H9 (cell line): ENCODE measurements at regions not wholly inside any gene's neighbourhood (a gene's known extent, or its start where the extent isn't known, plus 50 kb on each side); places are given as distances from the start of the nearest gene placed in this dataset.

ENCODE experiments used
- DNase-seq: peaks from one replicate; pipeline ENCODE4 v3.0.0-alpha.2; 2017
- H2AFZ ChIP-seq: one replicate; pipeline ENCODE4 v1.6.1; 2013; ENCODE audit warnings: mild to moderate bottlenecking, low read length, control low read depth, moderate library complexity
- H2AK5ac ChIP-seq: 2 replicates; pipeline ENCODE4 v1.6.1; 2013; ENCODE audit warnings: low read length, control low read depth, mixed read lengths; ENCODE audit not compliant: insufficient read length
- H2BK120ac ChIP-seq: one replicate; pipeline ENCODE4 v1.6.1; 2013; ENCODE audit warnings: low read depth, mild to moderate bottlenecking, low read length, control low read depth, inconsistent platforms; ENCODE audit not compliant: poor library complexity, severe bottlenecking
- H2BK12ac ChIP-seq: 2 replicates; pipeline ENCODE4 v1.6.1; 2013; ENCODE audit warnings: low read length, control low read depth, mixed read lengths, low read depth; ENCODE audit not compliant: insufficient read length
- H2BK15ac ChIP-seq: 2 replicates; pipeline ENCODE4 v1.6.1; 2013; ENCODE audit warnings: low read depth, low read length, control low read depth
- H2BK20ac ChIP-seq: one replicate; pipeline ENCODE4 v1.6.1; 2013; ENCODE audit warnings: low read depth, mild to moderate bottlenecking, low read length, control low read depth, inconsistent platforms; ENCODE audit not compliant: poor library complexity, severe bottlenecking
- H2BK5ac ChIP-seq: 2 replicates; pipeline ENCODE4 v1.6.1; 2013; ENCODE audit warnings: low read length, control low read depth, mixed read lengths; ENCODE audit not compliant: insufficient read length
- H3K14ac ChIP-seq: 2 replicates; pipeline ENCODE4 v1.6.1; 2013; ENCODE audit warnings: low read length, control low read depth; ENCODE audit not compliant: insufficient read depth
- H3K18ac ChIP-seq: 2 replicates; pipeline ENCODE4 v1.6.1; 2013; ENCODE audit warnings: low read depth, mild to moderate bottlenecking, mixed read lengths, low read length, control low read depth; ENCODE audit not compliant: insufficient read length
- H3K23ac ChIP-seq: 2 replicates; pipeline ENCODE4 v1.6.1; 2013; ENCODE audit warnings: low read length, control low read depth, mixed read lengths, low read depth; ENCODE audit not compliant: insufficient read length
- H3K23me2 ChIP-seq: 2 replicates; pipeline ENCODE4 v1.6.1; 2013; ENCODE audit warnings: low read depth, mild to moderate bottlenecking, mixed read lengths, low read length, control low read depth; ENCODE audit not compliant: insufficient read length, poor library complexity, severe bottlenecking
- H3K27ac ChIP-seq: 2 replicates; pipeline ENCODE4 v1.5.1; 2013; ENCODE audit warnings: low read length, control low read depth, mixed read lengths, low read depth; ENCODE audit not compliant: insufficient read length
- H3K27me3 ChIP-seq: 2 replicates; pipeline ENCODE4 v1.6.1; 2013; ENCODE audit warnings: low read length, control low read depth, inconsistent platforms; ENCODE audit not compliant: insufficient read depth
- H3K4ac ChIP-seq: 2 replicates; pipeline ENCODE4 v1.6.1; 2013; ENCODE audit warnings: low read depth, mild to moderate bottlenecking, control low read depth, inconsistent platforms, low read length, moderate library complexity
- H3K4me1 ChIP-seq: 2 replicates; pipeline ENCODE4 v1.6.1; 2013; ENCODE audit warnings: low read length, control low read depth, inconsistent platforms; ENCODE audit not compliant: insufficient read depth
- H3K4me2 ChIP-seq: 2 replicates; pipeline ENCODE4 v1.6.1; 2013; ENCODE audit warnings: low read length, control low read depth, mixed read lengths; ENCODE audit not compliant: insufficient read length, insufficient read depth
- H3K56ac ChIP-seq: 2 replicates; pipeline ENCODE4 v1.6.1; 2013; ENCODE audit warnings: low read depth, mild to moderate bottlenecking, mixed read lengths, low read length, control low read depth; ENCODE audit not compliant: insufficient read length
- H3K79me1 ChIP-seq: 2 replicates; pipeline ENCODE4 v1.6.1; 2013; ENCODE audit warnings: low read depth, mild to moderate bottlenecking, moderate library complexity, low read length, control low read depth, inconsistent platforms; ENCODE audit not compliant: insufficient read depth, poor library complexity, severe bottlenecking
- H3K79me2 ChIP-seq: 2 replicates; pipeline ENCODE4 v1.6.1; 2013; ENCODE audit warnings: low read length, control low read depth, inconsistent platforms; ENCODE audit not compliant: insufficient read depth
- H3K9ac ChIP-seq: 2 replicates; pipeline ENCODE4 v1.6.1; 2013; ENCODE audit warnings: low read length, control low read depth, mixed read lengths; ENCODE audit not compliant: insufficient read length; ENCODE audit errors: extremely low read depth
- H3K9me3 ChIP-seq: one replicate; pipeline ENCODE4 v1.6.1; 2013; ENCODE audit warnings: low read depth, low read length, inconsistent platforms; ENCODE audit not compliant: control insufficient read depth
- H3T11ph ChIP-seq: one replicate; pipeline ENCODE4 v1.6.1; 2013; ENCODE audit warnings: mild to moderate bottlenecking, low read length, control low read depth, inconsistent platforms
- H4K20me1 ChIP-seq: one replicate; pipeline ENCODE4 v1.6.1; 2013; ENCODE audit not compliant: control insufficient read depth, insufficient read length, insufficient read depth
- H4K5ac ChIP-seq: 2 replicates; pipeline ENCODE4 v1.6.1; 2013; ENCODE audit warnings: low read depth, mild to moderate bottlenecking, mixed read lengths, low read length, control low read depth; ENCODE audit not compliant: insufficient read length
- H4K8ac ChIP-seq: replicated peaks from 2 replicates; pipeline ENCODE4 v1.6.1; 2013; ENCODE audit warnings: low read length, control low read depth, mixed read lengths, low read depth; ENCODE audit not compliant: insufficient read length
- H4K91ac ChIP-seq: 2 replicates; pipeline ENCODE4 v1.6.1; 2013; ENCODE audit warnings: low read depth, mild to moderate bottlenecking, moderate library complexity, mixed read lengths, low read length, control low read depth; ENCODE audit not compliant: insufficient read length
- H3K27ac Mint-ChIP-seq, 3 experiments: 2 replicates in 2 of 3; 3 replicates in 1 of 3; pipeline ENCODE4 v1.8.0; 2020 to 2021; ENCODE audit warnings: mixed read lengths in 3 of 3, mild to moderate bottlenecking in 1 of 3, moderate library complexity in 1 of 3
- H3K27me3 Mint-ChIP-seq: 2 replicates; pipeline ENCODE4 v1.8.0; 2021; ENCODE audit warnings: low read depth, mild to moderate bottlenecking, moderate library complexity, mixed read lengths
- H3K36me3 Mint-ChIP-seq, 3 experiments: 2 replicates in 2 of 3; 3 replicates in 1 of 3; pipeline ENCODE4 v1.8.0; 2020 to 2021; ENCODE audit warnings: low read depth in 3 of 3, mixed read lengths in 3 of 3; ENCODE audit not compliant: insufficient read depth in 1 of 3
- H3K4me1 Mint-ChIP-seq, 2 experiments: 2 replicates each; pipeline ENCODE4 v1.8.0; 2020; ENCODE audit warnings: mixed read lengths in 2 of 2
- H3K4me3 Mint-ChIP-seq, 2 experiments: 2 replicates in 1 of 2; 3 replicates in 1 of 2; pipeline ENCODE4 v1.8.0; 2020 to 2021; ENCODE audit warnings: mild to moderate bottlenecking in 2 of 2, mixed read lengths in 2 of 2, moderate library complexity in 1 of 2
- H3K9me3 Mint-ChIP-seq, 2 experiments: 2 replicates in 1 of 2; 3 replicates in 1 of 2; pipeline ENCODE4 v1.8.0; 2020; ENCODE audit warnings: mild to moderate bottlenecking in 2 of 2, mixed read lengths in 2 of 2, moderate library complexity in 1 of 2
- WGBS: extraction: QIAGEN DNeasy Blood & Tissue Kit; methylation state at CpG from one replicate; pipeline ENCODE4 v1.1.7; 2013; ENCODE audit warnings: missing lambda C conversion rate, low lambda C conversion rate, mixed read lengths; ENCODE audit not compliant: insufficient read length; ENCODE audit errors: extremely low coverage; 5-methylcytosine and 5-hydroxymethylcytosine counted together
- TF ChIP-seq, protein P1 (sequence below): fragments of 200-600 bp; sonication (generic); conservative IDR thresholded peaks from 3 replicates; pipeline ENCODE4 v1.8.0; 2021; ENCODE audit warnings: antibody characterized with exemption, mild to moderate bottlenecking

DNA sequence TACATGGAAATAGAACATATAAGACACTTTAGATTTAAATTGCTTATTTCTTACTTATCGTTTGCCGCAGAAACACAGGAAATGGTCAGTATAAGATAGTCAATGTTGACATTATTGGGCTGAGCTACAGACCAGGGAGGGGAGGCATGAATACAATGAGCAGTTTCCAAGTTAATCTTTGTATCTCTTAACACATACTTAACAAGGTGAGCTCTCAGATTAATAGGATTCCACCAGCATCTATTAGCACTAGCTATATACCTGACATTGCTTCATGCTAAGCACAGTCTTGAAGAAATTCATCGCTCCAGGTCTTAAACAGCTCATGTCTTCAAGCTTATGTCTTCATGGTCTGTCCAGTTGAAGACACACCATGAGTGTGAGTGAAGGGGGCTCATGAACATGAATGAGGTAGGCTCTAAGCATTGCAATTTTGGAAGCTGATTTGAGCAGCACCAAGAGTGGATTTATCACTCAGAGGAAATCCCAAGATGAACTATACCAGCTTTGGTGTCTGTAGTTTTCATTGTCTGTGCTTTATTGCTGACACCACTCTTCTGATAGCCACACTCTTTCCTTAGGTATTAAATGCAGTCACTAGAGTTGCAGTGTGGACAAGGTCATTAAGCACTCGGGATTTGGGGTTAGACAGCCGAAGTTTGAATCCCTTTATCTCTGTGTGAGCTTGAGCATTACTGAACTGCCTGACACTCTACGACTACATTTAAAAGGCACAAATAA is 359.3 kb upstream of the EPHA4 start:
- Histone ChIP-seq H2BK5ac (no peak overlapping the region), H2BK20ac (no peak overlapping the region), H4K91ac (no peak overlapping the region), H2BK120ac (no peak overlapping the region), H4K8ac (no peak overlapping the region), H3K27ac (no peak overlapping the region), H3K23ac (no peak overlapping the region), H3K4me1 (no peaks in the 10 kb centered on the region), H2BK12ac (no peak overlapping the region), H3K4me2 (no peak overlapping the region), H3K9me3 (no peaks in the 10 kb centered on the region), H3K18ac (no peak overlapping the region), H3K14ac (no peak overlapping the region), H3K9ac (no peak overlapping the region), H3K27me3 (no peaks in the 10 kb centered on the region), H3K4ac (no peak overlapping the region), H3K56ac (no peak overlapping the region), H3K79me1 (no peaks in the 10 kb centered on the region), H3K79me2 (no peaks in the 10 kb centered on the region), H2AK5ac (no peak overlapping the region), H4K5ac (no peak overlapping the region), H3T11ph (no peak overlapping the region), H4K20me1 (no peaks in the 10 kb centered on the region), H2BK15ac (no peak overlapping the region), H2AFZ (no peak overlapping the region), H3K23me2 (no peaks in the 10 kb centered on the region)
- peaks cover 2 to 4% of the 10 kb centered on the region in 2 experiments; a peak in 2 of 4 replicates for H3K4me1 Mint-ChIP-seq
- no peak overlapping the region for H3K4me3 Mint-ChIP-seq
- H3K27ac Mint-ChIP-seq = no peak overlapping the region
- TF ChIP-seq, protein P1, sequence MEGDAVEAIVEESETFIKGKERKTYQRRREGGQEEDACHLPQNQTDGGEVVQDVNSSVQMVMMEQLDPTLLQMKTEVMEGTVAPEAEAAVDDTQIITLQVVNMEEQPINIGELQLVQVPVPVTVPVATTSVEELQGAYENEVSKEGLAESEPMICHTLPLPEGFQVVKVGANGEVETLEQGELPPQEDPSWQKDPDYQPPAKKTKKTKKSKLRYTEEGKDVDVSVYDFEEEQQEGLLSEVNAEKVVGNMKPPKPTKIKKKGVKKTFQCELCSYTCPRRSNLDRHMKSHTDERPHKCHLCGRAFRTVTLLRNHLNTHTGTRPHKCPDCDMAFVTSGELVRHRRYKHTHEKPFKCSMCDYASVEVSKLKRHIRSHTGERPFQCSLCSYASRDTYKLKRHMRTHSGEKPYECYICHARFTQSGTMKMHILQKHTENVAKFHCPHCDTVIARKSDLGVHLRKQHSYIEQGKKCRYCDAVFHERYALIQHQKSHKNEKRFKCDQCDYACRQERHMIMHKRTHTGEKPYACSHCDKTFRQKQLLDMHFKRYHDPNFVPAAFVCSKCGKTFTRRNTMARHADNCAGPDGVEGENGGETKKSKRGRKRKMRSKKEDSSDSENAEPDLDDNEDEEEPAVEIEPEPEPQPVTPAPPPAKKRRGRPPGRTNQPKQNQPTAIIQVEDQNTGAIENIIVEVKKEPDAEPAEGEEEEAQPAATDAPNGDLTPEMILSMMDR = no peak
- no peak for DNase-seq
- H3K9me3 Mint-ChIP-seq = no peaks in the 10 kb centered on the region
- no peaks in the 10 kb centered on the region for H3K27me3 Mint-ChIP-seq
- no peaks in the 10 kb centered on the region for H3K36me3 Mint-ChIP-seq
- WGBS = no CpG with 5 or more reads among the region's 6 CpGs
